Omental fat pad (tissue), 3 donors: ENCODE measurements at regions not wholly inside any gene's neighbourhood (a gene's known extent, or its start where the extent isn't known, plus 50 kb on each side); places are given as distances from the start of the nearest gene placed in this dataset.

Source experiments
- ATAC-seq: fragments of 150-250 bp; one replicate; pipeline ENCODE4 v1.9.1; 2016; ENCODE audit warnings: mild to moderate bottlenecking, moderate library complexity; ENCODE audit not compliant: low FRiP score
- DNase-seq: peaks from one replicate; pipeline ENCODE4 v3.0.0-alpha.2; 2019; ENCODE audit warnings: low spot score
- CTCF ChIP-seq, 3 donors: fragments of 450-650 bp; IDR thresholded peaks; one replicate each; pipeline ENCODE4 v1.5.1; 2016 to 2017; ENCODE audit warnings: antibody characterized with exemption in 3 of 3, mild to moderate bottlenecking in 3 of 3, moderate library complexity in 2 of 3

- peak; percentile 68 for ATAC-seq
- DNase-seq, result no peak
- no peak for TF ChIP-seq CTCF (IDR thresholded peaks at IDR 0.05)
Observed at GRCh38 chr19:29016926-29017760, 195.8 kb downstream of the UQCRFS1 start.

- no peak for ATAC-seq
- DNase-seq, result no peak
- no peak for TF ChIP-seq CTCF (IDR thresholded peaks at IDR 0.05)
Observed at GRCh38 chr19:29016353-29016752, 196.6 kb downstream of the UQCRFS1 start.

- ATAC-seq (no peak), DNase-seq (no peak)
- TF ChIP-seq CTCF (IDR thresholded peaks at IDR 0.05), result no peak
Observed at GRCh38 chr19:29015569-29015968, 197.4 kb downstream of the UQCRFS1 start.

GRCh38 chr19:29014857-29015436, 198.0 kb downstream of the UQCRFS1 start:
- ATAC-seq (no peak), DNase-seq (no peak)
- no peak for TF ChIP-seq CTCF (IDR thresholded peaks at IDR 0.05)

GRCh38 chr19:29013988-29014387, 199.0 kb downstream of the UQCRFS1 start:
- no peak for ATAC-seq
- DNase-seq, result no peak
- TF ChIP-seq CTCF (IDR thresholded peaks at IDR 0.05), result no peak

- ATAC-seq (no peak), DNase-seq (no peak)
- no peak for TF ChIP-seq CTCF (IDR thresholded peaks at IDR 0.05)
Observed at GRCh38 chr19:29013325-29013724, 199.6 kb downstream of the UQCRFS1 start.

- no peak for TF ChIP-seq CTCF (IDR thresholded peaks at IDR 0.05)
- no peak for DNase-seq
Observed at GRCh38 chr19:29012457-29012856, 200.5 kb downstream of the UQCRFS1 start.

More at GRCh38 chr19:29012457-29012856, 200.5 kb downstream of the UQCRFS1 start:
- no peak for ATAC-seq
